Activated naive CD8-positive, alpha-beta T cell treated with anti-CD3 and anti-CD28 coated beads, Interleukin-2, amount 50 U/mL, for 24 hours (primary cell): ENCODE measurements at regions not wholly inside any gene's neighbourhood (a gene's known extent, or its start where the extent isn't known, plus 50 kb on each side); places are given as distances from the start of the nearest gene placed in this dataset.
"Not testable (repeated sequence)": the region's sequence is repeated elsewhere in the genome, so short reads cannot be mapped to it uniquely, and the experiment has no call there.

ENCODE experiments used
- ATAC-seq: fragments of 150-1000 bp; cut with Tn5 transposase; one replicate; pipeline ENCODE4 v1.10.0; 2021
- DNase-seq: peaks from one replicate; pipeline ENCODE4 v3.0.0; 2021
- H3K27ac Mint-ChIP-seq: one replicate; pipeline ENCODE4 v1.8.0; 2021; ENCODE audit warnings: mild to moderate bottlenecking, mixed read lengths
- H3K27me3 Mint-ChIP-seq: one replicate; pipeline ENCODE4 v1.8.0; 2021; ENCODE audit warnings: mixed read lengths
- H3K36me3 Mint-ChIP-seq: one replicate; pipeline ENCODE4 v1.8.0; 2021; ENCODE audit warnings: low read depth, mixed read lengths
- H3K4me1 Mint-ChIP-seq: one replicate; pipeline ENCODE4 v1.8.0; 2021; ENCODE audit warnings: mixed read lengths
- H3K4me3 Mint-ChIP-seq: one replicate; pipeline ENCODE4 v1.8.0; 2021; ENCODE audit warnings: mild to moderate bottlenecking, moderate library complexity, mixed read lengths
- H3K9me3 Mint-ChIP-seq: one replicate; pipeline ENCODE4 v1.8.0; 2021; ENCODE audit warnings: mixed read lengths

DNA sequence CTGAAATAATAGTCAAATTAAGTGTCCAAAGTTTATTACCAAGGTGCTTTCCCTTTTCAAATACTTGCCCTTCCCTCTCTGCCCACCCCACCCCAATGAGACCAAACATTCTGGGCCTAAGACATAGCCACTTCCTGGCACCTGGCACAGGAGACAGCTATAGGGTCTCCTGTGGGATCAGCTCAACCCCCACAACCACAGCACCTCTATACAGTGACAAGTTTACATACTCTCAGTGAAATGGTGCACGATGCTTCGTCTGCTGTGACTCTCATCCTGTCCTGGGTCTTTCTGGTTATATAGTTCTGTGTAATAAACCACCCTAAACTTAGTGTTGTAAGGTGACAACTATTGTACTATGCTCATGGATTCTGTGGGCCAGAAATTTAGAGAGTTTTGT, 466.2 kb downstream of the FBXO15 start:
- no peak overlapping the region for H3K4me3 Mint-ChIP-seq
- no peaks in the 10 kb centered on the region for H3K9me3 Mint-ChIP-seq
- no peak overlapping the region for H3K27ac Mint-ChIP-seq
- no peaks in the 10 kb centered on the region for H3K4me1 Mint-ChIP-seq
- DNase-seq: no peak
- no peaks in the 10 kb centered on the region for H3K27me3 Mint-ChIP-seq
- no peaks in the 10 kb centered on the region for H3K36me3 Mint-ChIP-seq
- no peak for ATAC-seq

DNA sequence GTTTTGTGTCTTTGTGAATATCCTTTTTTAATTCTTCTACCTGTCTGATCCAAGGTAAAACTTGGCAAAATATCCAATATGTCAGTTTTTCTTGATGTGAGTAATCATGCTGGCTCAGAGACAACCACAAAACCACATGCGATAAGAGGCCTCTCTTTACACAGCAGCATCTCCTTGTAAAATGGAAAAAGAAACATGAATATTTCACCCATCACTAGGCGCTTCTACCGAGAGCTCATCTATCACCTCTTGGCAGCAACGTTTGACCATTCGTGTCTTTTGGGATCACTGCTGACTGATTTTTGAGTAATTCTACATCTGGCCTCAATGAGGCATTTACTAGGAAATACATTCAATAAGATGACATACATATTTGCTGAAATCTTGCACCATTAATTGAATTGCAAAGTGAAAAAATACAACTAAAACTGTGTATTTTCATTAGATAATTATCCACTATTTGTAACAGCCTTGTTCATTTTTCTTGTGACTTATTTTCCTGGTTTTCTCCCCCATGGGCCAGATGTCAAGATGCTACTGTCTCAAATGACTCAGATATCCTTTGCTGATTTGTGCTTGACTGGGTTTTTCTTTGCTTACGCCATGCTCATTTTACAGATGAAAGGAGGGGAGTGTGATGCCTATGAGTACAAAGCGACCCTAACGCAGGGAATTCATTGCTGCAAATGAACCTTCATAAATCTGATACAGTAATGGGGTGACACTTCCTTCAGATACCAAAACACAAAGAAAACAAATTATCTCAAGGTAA, 467.5 kb downstream of the FBXO15 start:
- Mint-ChIP-seq H3K4me1 (no peaks in the 10 kb centered on the region), H3K36me3 (no peaks in the 10 kb centered on the region), H3K27ac (no peak overlapping the region), H3K27me3 (no peaks in the 10 kb centered on the region), H3K4me3 (no peak overlapping the region), H3K9me3 (no peaks in the 10 kb centered on the region)
- DNase-seq: no peak
- ATAC-seq: peak; percentile 59

DNA sequence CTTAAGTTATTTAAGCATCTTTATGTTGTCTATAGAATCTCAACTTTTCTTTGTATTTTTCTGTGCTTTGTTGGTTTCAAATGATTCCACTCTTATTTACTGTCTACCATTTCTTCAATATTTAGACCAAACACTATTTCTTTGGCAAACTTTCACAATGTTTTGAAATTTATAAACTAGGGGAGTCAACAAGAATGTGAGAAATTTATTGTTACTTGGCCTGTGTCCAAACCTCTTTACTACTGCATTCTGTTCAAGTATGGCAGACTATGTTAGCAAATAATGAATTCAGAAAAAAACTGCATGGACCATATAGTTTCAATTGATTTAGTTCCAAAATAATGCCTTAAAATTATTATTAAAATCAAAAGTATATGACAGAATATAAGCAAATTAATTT, 470.2 kb downstream of the FBXO15 start:
- Mint-ChIP-seq H3K27ac (no peak overlapping the region), H3K4me3 (no peak overlapping the region), H3K4me1 (no peaks in the 10 kb centered on the region), H3K9me3 (no peaks in the 10 kb centered on the region), H3K27me3 (no peaks in the 10 kb centered on the region), H3K36me3 (no peaks in the 10 kb centered on the region)
- no peak for ATAC-seq
- no peak for DNase-seq

DNA sequence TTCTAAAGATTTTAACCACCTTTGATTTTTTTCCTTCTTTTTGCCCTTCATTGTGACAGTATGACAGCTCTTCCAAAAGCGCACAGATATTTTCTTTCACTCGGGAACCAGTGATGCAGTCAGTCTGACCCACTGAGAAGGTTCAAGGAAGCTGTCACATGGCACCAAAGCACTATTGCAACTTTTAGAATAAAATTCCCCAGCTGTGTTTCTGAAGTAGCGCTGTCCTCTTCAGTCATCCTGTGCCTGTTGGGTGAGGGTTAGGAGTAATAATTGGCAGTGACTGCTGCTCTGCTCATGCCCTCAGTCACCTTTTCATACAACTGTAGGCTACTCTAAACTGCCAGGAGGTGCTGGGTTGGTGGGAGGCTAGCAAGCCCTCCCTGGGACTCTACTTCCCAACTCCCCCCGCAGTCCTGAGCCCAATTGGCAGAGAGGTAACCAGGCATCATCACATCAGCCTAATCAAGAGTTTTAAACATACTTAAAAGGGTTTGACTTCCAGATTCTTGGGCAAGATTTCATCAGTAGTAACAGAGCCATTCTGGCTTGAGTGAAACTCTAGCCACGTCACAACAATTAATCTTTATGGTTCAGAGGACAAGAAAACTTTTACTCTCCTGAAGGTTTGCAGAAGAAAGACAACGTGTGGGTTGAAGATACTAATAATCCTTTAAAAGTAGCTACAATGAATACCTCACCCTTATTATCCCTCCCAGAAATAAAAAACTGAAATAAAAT, 473.3 kb downstream of the FBXO15 start:
- Mint-ChIP-seq H3K9me3 (no peaks in the 10 kb centered on the region), H3K27ac (no peak overlapping the region), H3K27me3 (no peaks in the 10 kb centered on the region), H3K4me3 (no peak overlapping the region), H3K4me1 (no peaks in the 10 kb centered on the region), H3K36me3 (no peaks in the 10 kb centered on the region)
- DNase-seq (no peak), ATAC-seq (no peak)

DNA sequence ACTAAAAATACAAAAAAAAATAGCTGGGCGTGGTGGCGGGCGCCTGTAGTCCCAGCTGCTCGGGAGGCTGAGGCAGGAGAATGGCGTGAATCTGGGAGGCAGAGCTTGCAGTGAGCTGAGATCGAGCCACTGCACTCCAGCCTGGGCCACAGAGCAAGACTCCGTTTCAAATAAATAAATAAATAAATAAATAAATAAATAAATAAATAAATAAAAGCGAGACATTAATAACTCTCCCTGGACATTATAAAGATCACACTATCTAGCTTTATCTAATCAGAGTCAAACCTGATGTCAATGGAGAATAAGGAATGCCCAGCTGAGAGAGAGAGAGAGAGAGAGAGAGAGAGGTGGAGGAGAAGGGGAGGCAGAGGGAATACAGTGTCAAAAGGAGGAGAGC, 476.2 kb downstream of the FBXO15 start:
- H3K9me3 Mint-ChIP-seq, H3K27ac Mint-ChIP-seq, DNase-seq, H3K27me3 Mint-ChIP-seq, H3K4me1 Mint-ChIP-seq, H3K4me3 Mint-ChIP-seq, H3K36me3 Mint-ChIP-seq, ATAC-seq: not testable (repeated sequence)

DNA sequence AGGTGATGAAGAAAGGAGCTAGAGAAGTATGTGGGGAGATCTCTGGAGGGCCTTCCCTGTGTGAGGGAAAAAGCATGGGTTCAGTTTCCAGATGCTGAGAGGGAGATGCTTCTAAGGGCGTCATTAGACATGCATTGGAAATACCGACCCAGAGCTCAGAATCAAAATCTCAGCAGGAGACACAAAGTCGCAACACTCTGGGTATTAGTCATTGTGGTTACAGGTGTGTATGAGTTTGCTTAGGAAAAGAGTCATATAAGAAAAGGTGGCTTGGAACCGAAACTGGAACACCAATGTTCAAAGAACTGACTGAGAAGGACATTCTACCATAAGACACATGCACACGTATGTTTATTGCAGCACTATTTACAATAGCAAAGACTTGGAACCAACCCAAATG, 477.1 kb downstream of the FBXO15 start:
- Mint-ChIP-seq H3K9me3 (no peaks in the 10 kb centered on the region), H3K27me3 (no peaks in the 10 kb centered on the region), H3K4me1 (no peaks in the 10 kb centered on the region), H3K36me3 (no peaks in the 10 kb centered on the region), H3K27ac (no peak overlapping the region), H3K4me3 (no peak overlapping the region)
- ATAC-seq (no peak), DNase-seq (no peak)

DNA sequence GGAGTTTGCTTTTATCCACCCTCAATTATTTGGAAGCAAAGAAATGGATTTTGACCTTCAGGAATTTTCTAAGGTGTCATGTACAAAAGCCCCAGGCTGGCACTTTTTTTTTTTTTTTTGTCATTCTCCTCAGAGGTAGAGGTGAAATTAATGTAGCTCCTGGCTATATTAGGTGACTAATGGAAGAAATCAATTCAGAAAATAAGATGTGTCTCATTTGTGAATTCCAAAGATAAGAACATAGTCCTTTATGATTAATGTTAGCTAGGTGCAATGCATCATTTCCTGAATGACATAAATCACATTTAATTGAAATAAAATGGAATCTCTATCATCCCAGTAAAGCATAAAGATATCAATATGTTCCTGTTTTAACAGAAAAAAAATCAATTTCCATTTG, 477.6 kb downstream of the FBXO15 start:
- Mint-ChIP-seq H3K27me3 (no peaks in the 10 kb centered on the region), H3K4me1 (no peaks in the 10 kb centered on the region), H3K4me3 (no peak overlapping the region), H3K36me3 (no peaks in the 10 kb centered on the region), H3K9me3 (no peaks in the 10 kb centered on the region), H3K27ac (no peak overlapping the region)
- DNase-seq: no peak
- no peak for ATAC-seq

DNA sequence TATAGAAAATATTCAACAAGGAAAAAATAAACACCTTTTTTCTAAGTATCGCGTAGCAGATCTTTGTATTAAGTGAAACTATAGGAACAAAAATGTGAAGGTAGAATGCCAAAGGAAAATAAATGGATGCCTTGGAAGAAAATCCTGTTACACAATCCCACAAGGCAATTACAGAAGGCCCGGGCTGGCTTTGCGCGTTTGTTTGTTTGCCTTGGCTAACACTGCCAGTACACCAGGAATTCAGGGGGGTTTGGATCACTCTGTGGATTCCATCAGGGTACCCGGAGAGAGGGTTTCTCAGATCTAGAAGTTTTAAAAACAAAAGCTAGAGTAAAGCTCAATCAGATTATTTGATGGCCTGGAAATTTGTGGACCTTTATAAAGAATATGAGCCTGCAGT, 478.3 kb downstream of the FBXO15 start:
- Mint-ChIP-seq H3K27me3 (no peaks in the 10 kb centered on the region), H3K27ac (no peak overlapping the region), H3K9me3 (no peaks in the 10 kb centered on the region), H3K4me1 (no peaks in the 10 kb centered on the region), H3K4me3 (no peak overlapping the region), H3K36me3 (no peaks in the 10 kb centered on the region)
- ATAC-seq (no peak), DNase-seq (no peak)

DNA sequence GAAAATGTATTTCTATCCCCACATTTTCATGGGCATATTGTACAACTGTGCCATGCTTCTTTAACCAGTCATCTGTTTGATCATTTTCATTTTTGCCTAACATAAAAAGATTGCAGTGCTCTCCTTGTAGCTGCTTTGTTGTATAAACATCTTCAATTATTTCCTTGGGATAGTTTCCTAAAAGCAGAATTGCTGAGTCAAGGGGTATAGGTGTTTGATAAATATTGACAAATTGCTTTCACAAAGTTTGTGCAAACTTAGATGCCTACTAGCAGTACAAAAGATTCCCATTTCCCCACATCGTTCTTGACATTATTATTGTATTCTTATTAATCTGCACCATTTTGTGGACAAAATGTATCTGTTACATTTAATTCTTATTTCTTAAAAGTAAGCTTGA, 479.6 kb downstream of the FBXO15 start:
- H3K4me3 Mint-ChIP-seq: no peak overlapping the region
- no peaks in the 10 kb centered on the region for H3K9me3 Mint-ChIP-seq
- no peak for DNase-seq
- H3K27ac Mint-ChIP-seq: no peak overlapping the region
- H3K4me1 Mint-ChIP-seq: no peaks in the 10 kb centered on the region
- H3K36me3 Mint-ChIP-seq: no peaks in the 10 kb centered on the region
- no peaks in the 10 kb centered on the region for H3K27me3 Mint-ChIP-seq
- no peak for ATAC-seq

DNA sequence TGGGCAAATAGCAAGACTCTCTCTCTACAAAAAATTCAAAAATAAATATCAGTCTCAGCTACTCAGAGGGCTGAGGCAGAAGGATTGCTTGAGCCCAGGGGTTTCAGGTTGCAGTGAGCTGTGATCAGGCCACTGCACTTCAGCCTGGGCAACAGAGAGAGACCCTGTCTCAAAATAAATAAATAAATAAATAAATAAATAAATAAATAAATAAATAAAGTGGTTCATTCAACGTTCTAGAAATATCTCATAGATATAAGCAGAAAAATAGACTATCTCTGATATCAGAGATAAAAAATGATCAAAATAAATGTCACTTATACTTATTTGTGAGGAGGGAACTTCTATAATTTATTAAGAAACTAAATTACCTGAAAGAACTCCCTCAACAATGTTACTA, 480.9 kb downstream of the FBXO15 start:
- Mint-ChIP-seq H3K36me3 (no peaks in the 10 kb centered on the region), H3K27me3 (no peaks in the 10 kb centered on the region), H3K27ac (no peak overlapping the region), H3K9me3 (no peaks in the 10 kb centered on the region), H3K4me1 (no peaks in the 10 kb centered on the region), H3K4me3 (no peak overlapping the region)
- DNase-seq: no peak
- ATAC-seq: no peak

DNA sequence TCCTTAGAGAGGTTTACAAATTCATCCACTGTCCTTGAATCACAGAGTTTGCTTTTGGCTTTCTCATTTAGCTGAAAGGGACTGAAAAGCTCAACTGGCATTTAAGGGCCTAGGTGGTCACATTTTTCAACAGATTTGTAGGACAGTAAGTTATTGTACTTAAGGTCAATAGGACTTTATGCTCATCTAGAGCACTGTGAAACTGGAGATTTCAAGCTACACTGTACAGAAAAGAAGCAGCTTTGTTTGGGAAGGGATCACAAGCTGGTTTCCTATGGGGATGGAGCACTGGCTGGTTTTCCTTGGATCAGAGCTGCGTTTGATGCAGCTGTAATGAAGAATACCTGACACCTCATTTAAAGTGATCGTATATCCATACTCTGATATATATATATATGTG, 482.7 kb downstream of the FBXO15 start:
- H3K27me3 Mint-ChIP-seq: no peaks in the 10 kb centered on the region
- H3K27ac Mint-ChIP-seq: no peak overlapping the region
- ATAC-seq (no peak), DNase-seq (no peak)
- H3K36me3 Mint-ChIP-seq: no peaks in the 10 kb centered on the region
- H3K4me1 Mint-ChIP-seq: no peaks in the 10 kb centered on the region
- H3K9me3 Mint-ChIP-seq: no peaks in the 10 kb centered on the region
- H3K4me3 Mint-ChIP-seq: no peak overlapping the region

DNA sequence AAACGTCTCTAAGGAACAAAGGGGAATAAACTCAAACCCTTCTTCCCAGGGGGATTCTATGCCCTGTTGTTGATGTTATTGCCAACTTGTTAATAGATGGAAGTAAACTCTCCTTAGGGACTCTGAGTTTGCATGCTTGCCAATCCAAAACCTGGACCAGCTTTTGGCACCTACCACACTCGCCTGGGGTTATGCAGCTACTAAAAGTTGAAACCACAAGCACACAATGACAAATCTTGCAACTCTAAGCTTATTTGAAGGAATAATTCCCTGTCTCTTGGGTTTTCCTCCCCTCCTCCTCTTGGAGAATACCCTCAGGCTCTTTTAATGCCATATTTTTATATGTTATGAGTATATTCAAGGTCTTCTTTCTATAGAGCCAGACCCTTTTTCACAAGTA, 484.1 kb downstream of the FBXO15 start:
- no peak overlapping the region for H3K27ac Mint-ChIP-seq
- ATAC-seq (no peak), DNase-seq (no peak)
- no peaks in the 10 kb centered on the region for H3K4me1 Mint-ChIP-seq
- no peaks in the 10 kb centered on the region for H3K36me3 Mint-ChIP-seq
- no peaks in the 10 kb centered on the region for H3K27me3 Mint-ChIP-seq
- no peaks in the 10 kb centered on the region for H3K9me3 Mint-ChIP-seq
- no peak overlapping the region for H3K4me3 Mint-ChIP-seq

DNA sequence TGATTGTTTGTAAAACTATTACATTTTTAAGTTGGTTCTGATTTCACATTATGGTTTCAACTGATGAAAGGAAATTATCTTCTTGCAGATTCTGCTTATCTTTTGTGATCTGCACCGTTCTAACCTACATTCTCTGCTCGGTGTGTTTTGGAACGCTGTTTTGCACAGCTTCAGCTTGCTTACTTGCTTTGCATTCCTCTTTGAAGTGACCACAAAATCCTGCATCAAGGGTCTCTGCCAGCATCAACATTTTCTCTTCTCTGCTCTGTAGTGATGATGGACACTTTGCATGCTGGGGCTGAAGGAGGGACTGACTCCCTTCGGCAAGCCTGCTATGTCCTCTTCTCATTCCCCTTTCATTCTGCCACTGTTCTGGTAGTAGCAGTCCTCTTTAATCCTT, 485.2 kb downstream of the FBXO15 start:
- no peaks in the 10 kb centered on the region for H3K4me1 Mint-ChIP-seq
- no peak overlapping the region for H3K4me3 Mint-ChIP-seq
- DNase-seq: no peak
- no peak for ATAC-seq
- no peaks in the 10 kb centered on the region for H3K9me3 Mint-ChIP-seq
- no peak overlapping the region for H3K27ac Mint-ChIP-seq
- no peaks in the 10 kb centered on the region for H3K27me3 Mint-ChIP-seq
- H3K36me3 Mint-ChIP-seq: no peaks in the 10 kb centered on the region

DNA sequence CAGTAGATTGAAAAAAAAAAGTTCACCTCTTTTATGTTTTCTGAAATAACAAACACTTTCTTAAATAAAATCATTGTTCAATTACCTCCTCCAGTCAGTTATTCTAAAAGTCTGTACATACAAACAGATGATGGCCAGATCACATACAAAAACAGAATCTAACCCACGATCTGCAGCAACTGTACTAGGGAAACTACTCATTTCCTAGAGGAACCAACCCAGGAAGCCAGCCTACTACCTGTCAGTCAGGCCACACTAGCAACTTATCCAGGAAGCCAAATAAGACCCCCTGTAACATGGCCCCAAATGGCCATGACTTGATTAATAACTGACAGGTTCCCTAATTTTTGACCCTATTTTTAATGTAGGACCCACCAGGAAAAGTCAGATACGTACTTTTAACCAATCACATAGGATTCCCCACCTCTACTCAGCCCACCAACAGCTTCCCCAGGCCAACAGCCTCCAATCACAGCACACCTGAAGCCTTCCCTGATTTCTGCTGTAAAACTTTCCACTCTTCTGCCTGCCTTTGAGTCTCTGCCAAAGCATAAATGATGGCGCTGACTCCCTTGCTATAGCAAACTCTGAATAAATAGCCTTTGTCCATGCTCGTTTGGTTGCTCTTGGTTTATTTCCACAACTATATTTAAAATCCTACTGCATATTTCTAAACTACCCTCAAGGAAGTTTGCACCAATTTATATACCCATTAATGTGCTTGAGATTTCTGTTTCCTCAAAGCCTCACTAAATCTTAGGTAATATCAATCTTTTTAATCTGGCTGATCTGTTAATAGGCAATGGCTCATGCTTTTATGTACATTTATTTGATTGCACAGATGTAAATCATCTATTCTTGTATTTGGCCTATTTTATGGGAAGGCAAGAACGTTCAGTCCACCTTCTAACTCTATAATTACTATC, 486.4 kb downstream of the FBXO15 start:
- Mint-ChIP-seq H3K36me3 (no peaks in the 10 kb centered on the region), H3K9me3 (no peaks in the 10 kb centered on the region), H3K4me1 (no peaks in the 10 kb centered on the region), H3K27me3 (no peaks in the 10 kb centered on the region), H3K27ac (no peak overlapping the region), H3K4me3 (no peak overlapping the region)
- no peak for DNase-seq
- no peak for ATAC-seq

DNA sequence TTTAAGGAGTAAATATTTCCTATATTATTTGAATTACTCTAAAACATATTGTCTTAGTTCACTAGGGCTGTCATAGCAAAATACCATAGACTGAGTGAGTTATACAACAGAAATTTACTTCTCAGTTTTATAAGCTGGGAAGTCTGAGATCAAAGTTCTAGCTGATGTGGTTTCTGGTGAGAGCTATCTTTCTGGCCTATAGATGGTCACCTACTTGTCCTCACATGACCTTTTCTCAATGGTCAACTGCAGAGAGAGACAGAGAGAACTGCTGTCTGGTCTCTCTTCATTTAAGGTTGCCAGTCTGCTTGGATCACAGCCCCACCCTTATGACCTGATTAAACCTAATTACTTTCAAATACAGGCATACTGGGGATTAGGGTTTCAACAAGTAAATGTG, 490.9 kb downstream of the FBXO15 start:
- no peak for ATAC-seq
- H3K27me3 Mint-ChIP-seq: no peaks in the 10 kb centered on the region

More for the DNA sequence above, 490.9 kb downstream of the FBXO15 start:
- Mint-ChIP-seq H3K4me3 (no peak overlapping the region), H3K36me3 (no peaks in the 10 kb centered on the region), H3K9me3 (no peaks in the 10 kb centered on the region), H3K4me1 (no peaks in the 10 kb centered on the region), H3K27ac (no peak overlapping the region)
- DNase-seq: no peak
